ENCODE measurements at regions not wholly inside any gene's neighbourhood (a gene's known extent, or its start where the extent isn't known, plus 50 kb on each side); places are given as distances from the start of the nearest gene placed in this dataset.

GRCh38 chr2:208879666-208880065 lies 473.1 kb downstream of the PTH2R start:
- no peak for TF ChIP-seq CTCF (IDR thresholded peaks at IDR 0.05)
- TF ChIP-seq EZH2 (IDR thresholded peaks at IDR 0.05; ENCODE audit: borderline replicate concordance, insufficient read depth, low read depth, low read length, poor library complexity, severe bottlenecking): no peak
